IPS-20b (cell line): ENCODE measurements at regions not wholly inside any gene's neighbourhood (a gene's known extent, or its start where the extent isn't known, plus 50 kb on each side); places are given as distances from the start of the nearest gene placed in this dataset.

Source experiments
- H3K27ac ChIP-seq: one replicate; pipeline ENCODE4 v1.5.1; 2013; ENCODE audit warnings: low read length
- H3K27me3 ChIP-seq: 2 replicates; pipeline ENCODE4 v1.6.1; 2013; ENCODE audit warnings: mild to moderate bottlenecking, low read length, inconsistent platforms; ENCODE audit not compliant: insufficient read depth
- H3K36me3 ChIP-seq: 2 replicates; pipeline ENCODE4 v1.6.1; 2013; ENCODE audit warnings: low read depth, mild to moderate bottlenecking, inconsistent platforms, low read length, moderate library complexity; ENCODE audit not compliant: insufficient read depth
- H3K4me1 ChIP-seq: 2 replicates; pipeline ENCODE4 v1.6.1; 2013; ENCODE audit warnings: mild to moderate bottlenecking, control low read depth, inconsistent platforms, low read length, moderate library complexity; ENCODE audit not compliant: insufficient read depth
- H3K4me3 ChIP-seq: 2 replicates; pipeline ENCODE4 v1.5.1; 2013; ENCODE audit warnings: mild to moderate bottlenecking, low read length, inconsistent platforms
- H3K9ac ChIP-seq: 2 replicates; pipeline ENCODE4 v1.6.1; 2013; ENCODE audit warnings: low read depth, mild to moderate bottlenecking, inconsistent platforms, low read length, moderate library complexity
- H3K9me3 ChIP-seq: 2 replicates; pipeline ENCODE4 v1.6.1; 2013; ENCODE audit warnings: mild to moderate bottlenecking, low read depth, low read length, inconsistent platforms; ENCODE audit not compliant: insufficient read depth

GRCh38 chr4:112063260-112063659 lies 82.0 kb upstream of the FAM241A start:
- Histone ChIP-seq H3K4me3 (no peak overlapping the region), H3K4me1 (peaks cover 5% of the 10 kb centered on the region; the same call in 1 of the 2 replicates), H3K9me3 (no peaks in the 10 kb centered on the region), H3K9ac (no peak overlapping the region), H3K36me3 (no peaks in the 10 kb centered on the region), H3K27ac (no peak overlapping the region), H3K27me3 (no peaks in the 10 kb centered on the region)

GRCh38 chr4:112069110-112069509 lies 76.1 kb upstream of the FAM241A start:
- no peak overlapping the region for H3K9ac ChIP-seq
- H3K27ac ChIP-seq: no peak overlapping the region
- H3K27me3 ChIP-seq: no peaks in the 10 kb centered on the region
- H3K36me3 ChIP-seq: no peaks in the 10 kb centered on the region
- H3K4me3 ChIP-seq: no peak overlapping the region
- H3K4me1 ChIP-seq: peaks cover 3% of the 10 kb centered on the region; the same call in 1 of the 2 replicates
- H3K9me3 ChIP-seq: no peaks in the 10 kb centered on the region

GRCh38 chr4:112073181-112073580 lies 72.1 kb upstream of the FAM241A start:
- Histone ChIP-seq H3K9ac (no peak overlapping the region), H3K4me3 (no peak overlapping the region), H3K4me1 (peaks cover 2% of the 10 kb centered on the region; the same call in 1 of the 2 replicates), H3K36me3 (no peaks in the 10 kb centered on the region), H3K9me3 (no peaks in the 10 kb centered on the region), H3K27ac (no peak overlapping the region), H3K27me3 (no peaks in the 10 kb centered on the region)

GRCh38 chr4:112075129-112075753 lies 70.0 kb upstream of the FAM241A start:
- Histone ChIP-seq H3K36me3 (no peaks in the 10 kb centered on the region), H3K4me3 (no peak overlapping the region), H3K27ac (no peak overlapping the region), H3K27me3 (no peaks in the 10 kb centered on the region), H3K9me3 (no peaks in the 10 kb centered on the region), H3K9ac (no peak overlapping the region), H3K4me1 (no peaks in the 10 kb centered on the region)

GRCh38 chr4:112075906-112076305 lies 69.3 kb upstream of the FAM241A start:
- no peak overlapping the region for H3K4me3 ChIP-seq
- no peaks in the 10 kb centered on the region for H3K36me3 ChIP-seq
- no peaks in the 10 kb centered on the region for H3K27me3 ChIP-seq
- H3K27ac ChIP-seq: no peak overlapping the region
- H3K9ac ChIP-seq: no peak overlapping the region
- no peaks in the 10 kb centered on the region for H3K9me3 ChIP-seq
- no peaks in the 10 kb centered on the region for H3K4me1 ChIP-seq

- no peaks in the 10 kb centered on the region for H3K27me3 ChIP-seq
- no peaks in the 10 kb centered on the region for H3K9me3 ChIP-seq
- H3K9ac ChIP-seq: no peak overlapping the region
- H3K36me3 ChIP-seq: no peaks in the 10 kb centered on the region
- H3K27ac ChIP-seq: no peak overlapping the region
- no peaks in the 10 kb centered on the region for H3K4me1 ChIP-seq
- H3K4me3 ChIP-seq: no peak overlapping the region
Measured at GRCh38 chr4:112076919-112077608, 68.2 kb upstream of the FAM241A start.

GRCh38 chr4:112077743-112078142 lies 67.5 kb upstream of the FAM241A start:
- Histone ChIP-seq H3K4me1 (no peaks in the 10 kb centered on the region), H3K9me3 (no peaks in the 10 kb centered on the region), H3K36me3 (no peaks in the 10 kb centered on the region), H3K9ac (no peak overlapping the region), H3K27me3 (no peaks in the 10 kb centered on the region), H3K4me3 (no peak overlapping the region), H3K27ac (no peak overlapping the region)

- Histone ChIP-seq H3K27ac (no peak overlapping the region), H3K9me3 (no peaks in the 10 kb centered on the region), H3K27me3 (no peaks in the 10 kb centered on the region), H3K4me1 (no peaks in the 10 kb centered on the region; the same call in 1 of the 2 replicates), H3K4me3 (no peak overlapping the region), H3K36me3 (no peaks in the 10 kb centered on the region), H3K9ac (no peak overlapping the region)
Measured at GRCh38 chr4:112082954-112083586, 62.2 kb upstream of the FAM241A start.

GRCh38 chr4:112083587-112084347 lies 61.5 kb upstream of the FAM241A start:
- Histone ChIP-seq H3K4me1 (no peaks in the 10 kb centered on the region; the same call in 1 of the 2 replicates), H3K27ac (no peak overlapping the region), H3K9ac (no peak overlapping the region), H3K27me3 (no peaks in the 10 kb centered on the region), H3K9me3 (no peaks in the 10 kb centered on the region), H3K4me3 (no peak overlapping the region), H3K36me3 (no peaks in the 10 kb centered on the region)

GRCh38 chr4:112085156-112086035 lies 59.9 kb upstream of the FAM241A start:
- Histone ChIP-seq H3K9me3 (no peaks in the 10 kb centered on the region), H3K36me3 (no peaks in the 10 kb centered on the region), H3K9ac (no peak overlapping the region), H3K27me3 (no peaks in the 10 kb centered on the region), H3K4me1 (no peaks in the 10 kb centered on the region; the same call in 1 of the 2 replicates), H3K4me3 (no peak overlapping the region), H3K27ac (no peak overlapping the region)

GRCh38 chr4:112086036-112086434 lies 59.2 kb upstream of the FAM241A start:
- Histone ChIP-seq H3K9me3 (no peaks in the 10 kb centered on the region), H3K4me1 (no peaks in the 10 kb centered on the region; the same call in 1 of the 2 replicates), H3K9ac (no peak overlapping the region), H3K27me3 (no peaks in the 10 kb centered on the region), H3K36me3 (no peaks in the 10 kb centered on the region), H3K4me3 (no peak overlapping the region), H3K27ac (no peak overlapping the region)
